GM12865 (cell line): ENCODE measurements at regions not wholly inside any gene's neighbourhood (a gene's known extent, or its start where the extent isn't known, plus 50 kb on each side); places are given as distances from the start of the nearest gene placed in this dataset.
"Not testable (repeated sequence)": the region's sequence is repeated elsewhere in the genome, so short reads cannot be mapped to it uniquely, and the experiment has no call there.

Source experiments
- DNase-seq: peaks from one replicate; pipeline ENCODE4 v3.0.0; 2010; ENCODE audit warnings: low read depth
- H3K4me3 ChIP-seq: 2 replicates; pipeline ENCODE4 v1.5.1; 2011; ENCODE audit warnings: mild to moderate bottlenecking, low read depth, low read length, control low read depth
- CTCF ChIP-seq: IDR thresholded peaks from 2 replicates; pipeline ENCODE4 v1.5.1; 2011; ENCODE audit warnings: low read length, control low read depth, low read depth, inconsistent platforms; ENCODE audit not compliant: insufficient read depth; ENCODE audit errors: missing control alignments

- no peak for DNase-seq
- no peak for TF ChIP-seq CTCF
- no peak overlapping the region for H3K4me3 ChIP-seq
Observed at GRCh38 chr2:8441371-8441770, 240.5 kb upstream of the ID2 start.

- TF ChIP-seq CTCF: no peak
- peak; percentile 50 for DNase-seq
- H3K4me3 ChIP-seq: no peak overlapping the region
Observed at GRCh38 chr2:8441986-8442385, 239.9 kb upstream of the ID2 start.

- peak; percentile 43 for DNase-seq
- H3K4me3 ChIP-seq: no peak overlapping the region
- TF ChIP-seq CTCF: no peak
Observed at GRCh38 chr2:8442833-8443486, 238.9 kb upstream of the ID2 start.

GRCh38 chr2:8445580-8445979 is 236.3 kb upstream of the ID2 start:
- no peak for DNase-seq
- no peak overlapping the region for H3K4me3 ChIP-seq
- TF ChIP-seq CTCF: no peak

- H3K4me3 ChIP-seq, DNase-seq: not testable (repeated sequence)
Observed at GRCh38 chr2:8446751-8447150, 235.1 kb upstream of the ID2 start.

- no peak for DNase-seq
- H3K4me3 ChIP-seq: no peak overlapping the region
Observed at GRCh38 chr2:8447610-8448221, 234.1 kb upstream of the ID2 start.

GRCh38 chr2:8448824-8449556 is 232.9 kb upstream of the ID2 start:
- no peak for DNase-seq
- H3K4me3 ChIP-seq: no peak overlapping the region
- no peak for TF ChIP-seq CTCF

More at GRCh38 chr2:8447610-8448221, 234.1 kb upstream of the ID2 start:
- TF ChIP-seq CTCF: no peak
